Keratinocyte (primary cell): ENCODE measurements at regions not wholly inside any gene's neighbourhood (a gene's known extent, or its start where the extent isn't known, plus 50 kb on each side); places are given as distances from the start of the nearest gene placed in this dataset.

Source experiments
- EZH2 ChIP-seq: IDR thresholded peaks from one replicate; pipeline ENCODE4 v1.6.1; 2012; ENCODE audit warnings: inconsistent platforms, mild to moderate bottlenecking, low read length, moderate library complexity
- TF ChIP-seq, protein P1 (sequence below), 3 experiments: IDR thresholded peaks in 1 of 3; conservative IDR thresholded peaks in 1 of 3; optimal IDR thresholded peaks in 1 of 3; 2 replicates in 2 of 3; 3 replicates in 1 of 3; pipeline versions ENCODE3 to v1.5.1; 2011; ENCODE audit warnings: low read length in 3 of 3, mild to moderate bottlenecking in 3 of 3, moderate library complexity in 2 of 3, control low read depth in 1 of 3, inconsistent platforms in 1 of 3; ENCODE audit not compliant: insufficient read depth in 2 of 3; ENCODE audit errors: extremely low read depth in 1 of 3

DNA sequence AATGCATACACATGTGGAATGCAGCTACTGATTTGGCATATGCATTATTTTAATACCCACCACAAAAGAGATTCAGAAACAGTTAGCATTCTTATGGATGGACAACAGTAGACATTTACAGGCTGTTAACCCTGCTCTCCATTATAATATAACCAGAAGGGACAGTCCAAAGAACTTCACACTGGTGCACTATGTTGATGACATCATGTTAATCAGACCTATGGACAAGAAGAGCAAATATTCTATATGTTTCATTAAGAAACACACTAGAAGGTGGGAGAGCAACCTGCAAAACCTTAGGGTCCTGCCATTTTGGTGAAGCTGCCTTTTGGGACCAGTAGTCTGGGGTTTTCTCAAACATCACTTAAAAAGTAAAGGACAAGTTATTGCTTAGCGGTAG is 701.3 kb downstream of the UQCRFS1 start:
- TF ChIP-seq, protein P1, sequence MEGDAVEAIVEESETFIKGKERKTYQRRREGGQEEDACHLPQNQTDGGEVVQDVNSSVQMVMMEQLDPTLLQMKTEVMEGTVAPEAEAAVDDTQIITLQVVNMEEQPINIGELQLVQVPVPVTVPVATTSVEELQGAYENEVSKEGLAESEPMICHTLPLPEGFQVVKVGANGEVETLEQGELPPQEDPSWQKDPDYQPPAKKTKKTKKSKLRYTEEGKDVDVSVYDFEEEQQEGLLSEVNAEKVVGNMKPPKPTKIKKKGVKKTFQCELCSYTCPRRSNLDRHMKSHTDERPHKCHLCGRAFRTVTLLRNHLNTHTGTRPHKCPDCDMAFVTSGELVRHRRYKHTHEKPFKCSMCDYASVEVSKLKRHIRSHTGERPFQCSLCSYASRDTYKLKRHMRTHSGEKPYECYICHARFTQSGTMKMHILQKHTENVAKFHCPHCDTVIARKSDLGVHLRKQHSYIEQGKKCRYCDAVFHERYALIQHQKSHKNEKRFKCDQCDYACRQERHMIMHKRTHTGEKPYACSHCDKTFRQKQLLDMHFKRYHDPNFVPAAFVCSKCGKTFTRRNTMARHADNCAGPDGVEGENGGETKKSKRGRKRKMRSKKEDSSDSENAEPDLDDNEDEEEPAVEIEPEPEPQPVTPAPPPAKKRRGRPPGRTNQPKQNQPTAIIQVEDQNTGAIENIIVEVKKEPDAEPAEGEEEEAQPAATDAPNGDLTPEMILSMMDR (optimal IDR thresholded peaks at IDR 0.05 in 1 of 3, IDR thresholded peaks at IDR 0.05 in 1 of 3, conservative IDR thresholded peaks at IDR 0.05 in 1 of 3; ENCODE audit: extremely low read depth in 1 of 3, insufficient read depth in 2 of 3, low read length in 3 of 3), result no peak
- TF ChIP-seq EZH2, result no peak
